H1 (cell line): ENCODE measurements at regions not wholly inside any gene's neighbourhood (a gene's known extent, or its start where the extent isn't known, plus 50 kb on each side); places are given as distances from the start of the nearest gene placed in this dataset.
A peak's percentile ranks its signal among the peaks of the same experiment; 100 is the strongest.

ENCODE experiments used
- CTCF ChIA-PET: fragments of 300-600 bp; sonication (Branson Sonifier 250); formaldehyde crosslinking; loops from one replicate; lab custom pipeline; 2021; ENCODE audit not compliant: partially characterized antibody; lab: Charles Lee
- POLR2A ChIA-PET: fragments of 300-600 bp; sonication (Branson Sonifier 250); formaldehyde crosslinking; loops from one replicate; lab custom pipeline; 2021; ENCODE audit warnings: inconsistent platforms; ENCODE audit not compliant: partially characterized antibody; lab: Charles Lee
- DNase-seq, 2 experiments: peaks; one replicate each; pipeline versions ENCODE4 v3.0.0 to v3.0.0-alpha.2; 2010 to 2022; ENCODE audit warnings: low spot score in 2 of 2, low read depth in 1 of 2, mixed read lengths in 1 of 2
- FAIRE-seq: peaks from 2 replicates; lab custom pipeline; 2011; peaks lifted over from hg19 to GRCh38; lab: Jason Lieb, UNC
- H2AFZ ChIP-seq: 2 replicates; pipeline ENCODE4 v1.8.1; 2012; ENCODE audit warnings: low read length, inconsistent platforms
- H2AK5ac ChIP-seq: 2 replicates; pipeline ENCODE4 v1.6.1; 2013; ENCODE audit warnings: low read depth, low read length
- H2BK120ac ChIP-seq: replicated peaks from 2 replicates; pipeline ENCODE3; 2013; ENCODE audit warnings: low read depth, low read length, inconsistent platforms
- H2BK12ac ChIP-seq: 2 replicates; pipeline ENCODE4 v1.6.1; 2013; ENCODE audit warnings: low read depth, low read length
- H2BK15ac ChIP-seq: 2 replicates; pipeline ENCODE4 v1.6.1; 2013; ENCODE audit warnings: low read length
- H2BK20ac ChIP-seq: 2 replicates; pipeline ENCODE4 v1.6.1; 2013; ENCODE audit warnings: low read length
- H2BK5ac ChIP-seq: 2 replicates; pipeline ENCODE4 v1.6.1; 2013; ENCODE audit warnings: low read depth, low read length
- H3K14ac ChIP-seq: 2 replicates; pipeline ENCODE4 v1.6.1; 2013; ENCODE audit warnings: inconsistent platforms; ENCODE audit not compliant: insufficient read length
- H3K18ac ChIP-seq: 2 replicates; pipeline ENCODE4 v1.6.1; 2013; ENCODE audit warnings: low read length; ENCODE audit errors: extremely low read depth
- H3K23ac ChIP-seq: 2 replicates; pipeline ENCODE4 v1.6.1; 2013; ENCODE audit warnings: inconsistent platforms; ENCODE audit not compliant: insufficient read length
- H3K23me2 ChIP-seq: 2 replicates; pipeline ENCODE4 v1.6.1; 2013; ENCODE audit warnings: low read depth, low read length
- H3K27ac ChIP-seq: 2 replicates; pipeline ENCODE4 v1.6.1; 2011; ENCODE audit warnings: low read depth, low read length, inconsistent platforms
- H3K27me3 ChIP-seq, 4 experiments: replicated peaks in 1 of 4; 1 replicate in 1 of 4; 2 replicates in 3 of 4; pipeline versions ENCODE4 v1.6.1 to v1.8.1; 2011 to 2013; ENCODE audit warnings: low read length in 3 of 4, mild to moderate bottlenecking in 3 of 4, inconsistent platforms in 2 of 4, mixed read lengths in 2 of 4, moderate library complexity in 1 of 4; ENCODE audit not compliant: control insufficient read depth in 3 of 4, insufficient read depth in 3 of 4; ENCODE audit errors: extremely low read depth in 1 of 4
- H3K36me3 ChIP-seq, 4 experiments: 2 replicates each; pipeline versions ENCODE4 v1.6.1 to v1.8.1; 2011 to 2013; ENCODE audit warnings: mild to moderate bottlenecking in 4 of 4, low read length in 3 of 4, moderate library complexity in 2 of 4, control low read depth in 1 of 4, inconsistent platforms in 1 of 4; ENCODE audit not compliant: insufficient read depth in 4 of 4, control insufficient read depth in 2 of 4
- H3K4ac ChIP-seq: replicated peaks from 2 replicates; pipeline ENCODE3; 2013; ENCODE audit warnings: low read length, low read depth, mixed read lengths, inconsistent platforms; ENCODE audit not compliant: insufficient read length
- H3K4me1 ChIP-seq, 4 experiments: replicated peaks in 1 of 4; 1 replicate in 1 of 4; 2 replicates in 3 of 4; pipeline versions ENCODE4 v1.6.1 to v1.8.1; 2011 to 2013; ENCODE audit warnings: low read length in 3 of 4, inconsistent platforms in 2 of 4, mixed read lengths in 1 of 4; ENCODE audit not compliant: insufficient read depth in 4 of 4, control insufficient read depth in 3 of 4
- H3K4me2 ChIP-seq, 2 experiments: 2 replicates each; pipeline versions ENCODE4 v1.6.1 to v1.8.1; 2011 to 2013; ENCODE audit warnings: low read depth in 2 of 2, low read length in 2 of 2, control low read depth in 1 of 2, inconsistent platforms in 1 of 2, mild to moderate bottlenecking in 1 of 2; ENCODE audit not compliant: insufficient read depth in 1 of 2
- H3K4me3 ChIP-seq, 4 experiments: fragments of 200-600, 300-600 bp in 1 of 4; sonication (generic), shearing (Covaris generic), sonication (Bioruptor Twin) in 1 of 4; 2 replicates each; pipeline versions ENCODE4 v1.5.1 to v1.8.1; 2011 to 2016; ENCODE audit warnings: low read length in 4 of 4, low read depth in 3 of 4, control low read depth in 2 of 4, inconsistent platforms in 2 of 4, mild to moderate bottlenecking in 2 of 4, mixed read lengths in 1 of 4, moderate library complexity in 1 of 4; ENCODE audit not compliant: insufficient read depth in 2 of 4; ENCODE audit errors: extremely low read depth in 1 of 4
- H3K56ac ChIP-seq: replicated peaks from 2 replicates; pipeline ENCODE3; 2013; ENCODE audit warnings: low read depth, mild to moderate bottlenecking, mixed read lengths, low read length, inconsistent platforms; ENCODE audit not compliant: insufficient read length
- H3K79me1 ChIP-seq: 2 replicates; pipeline ENCODE4 v1.6.1; 2013; ENCODE audit warnings: low read depth, low read length, control low read depth
- H3K79me2 ChIP-seq, 2 experiments: 2 replicates each; pipeline versions ENCODE4 v1.6.1 to v1.8.1; 2012 to 2013; ENCODE audit warnings: low read length in 2 of 2, mild to moderate bottlenecking in 2 of 2, inconsistent platforms in 1 of 2; ENCODE audit not compliant: insufficient read depth in 2 of 2, control insufficient read depth in 1 of 2
- H3K9ac ChIP-seq, 4 experiments: replicated peaks in 1 of 4; 1 replicate in 1 of 4; 2 replicates in 3 of 4; pipeline versions ENCODE4 v1.6.1 to v1.8.1; 2011 to 2013; ENCODE audit warnings: low read depth in 3 of 4, low read length in 3 of 4, control low read depth in 2 of 4, mild to moderate bottlenecking in 2 of 4, moderate library complexity in 2 of 4, inconsistent platforms in 1 of 4; ENCODE audit errors: extremely low read depth in 1 of 4
- H3K9me3 ChIP-seq, 2 experiments: 2 replicates each; pipeline versions ENCODE4 v1.6.1 to v1.8.1; 2012 to 2013; ENCODE audit warnings: mild to moderate bottlenecking in 2 of 2, moderate library complexity in 2 of 2, control low read depth in 1 of 2, inconsistent platforms in 1 of 2, low read depth in 1 of 2, low read length in 1 of 2, mixed read lengths in 1 of 2; ENCODE audit not compliant: insufficient read depth in 2 of 2
- H4K20me1 ChIP-seq, 2 experiments: replicated peaks in 1 of 2; 2 replicates each; pipeline versions ENCODE3 to v1.8.1; 2011 to 2013; ENCODE audit warnings: inconsistent platforms in 2 of 2, low read length in 2 of 2, mild to moderate bottlenecking in 1 of 2; ENCODE audit not compliant: insufficient read depth in 2 of 2, control insufficient read depth in 1 of 2
- H4K5ac ChIP-seq: 2 replicates; pipeline ENCODE4 v1.6.1; 2013; ENCODE audit warnings: low read length, low read depth, mixed read lengths, inconsistent platforms; ENCODE audit not compliant: insufficient read length
- H4K8ac ChIP-seq: 2 replicates; pipeline ENCODE4 v1.8.0; 2013; ENCODE audit warnings: mild to moderate bottlenecking, moderate library complexity, low read length, inconsistent platforms; ENCODE audit not compliant: insufficient read depth; ENCODE audit errors: extremely low read depth
- H4K91ac ChIP-seq: replicated peaks from 2 replicates; pipeline ENCODE3; 2013; ENCODE audit warnings: low read length, mixed read lengths, inconsistent platforms; ENCODE audit not compliant: insufficient read length
- EZH2 ChIP-seq: fragments of 200-600 bp; sonication (generic); IDR thresholded peaks from 2 replicates; pipeline ENCODE4 v1.7.1; 2012; ENCODE audit warnings: low read depth, mild to moderate bottlenecking, moderate library complexity, low read length, inconsistent platforms; ENCODE audit not compliant: severe bottlenecking
- RAD21 ChIP-seq, 2 experiments: IDR thresholded peaks in 1 of 2; conservative IDR thresholded peaks in 1 of 2; 2 replicates each; pipeline ENCODE4 v1.6.1; 2011; ENCODE audit warnings: low read depth in 2 of 2, low read length in 2 of 2, improper control_type of control experiment in 1 of 2, inconsistent platforms in 1 of 2, mild to moderate bottlenecking in 1 of 2, moderate library complexity in 1 of 2
- WGBS, 2 experiments: shearing (Covaris generic) in 1 of 2; methylation state at CpG; one replicate each; pipeline versions ENCODE4 v1.1.6 to v1.1.7; 2013 to 2015; ENCODE audit warnings: low lambda C conversion rate in 2 of 2, mixed read lengths in 2 of 2, inconsistent platforms in 1 of 2, low coverage in 1 of 2, missing lambda C conversion rate in 1 of 2; ENCODE audit not compliant: insufficient replicate concordance in 2 of 2, insufficient coverage in 1 of 2, insufficient read length in 1 of 2; ENCODE audit errors: extremely low coverage in 1 of 2, missing lambda C conversion rate in 1 of 2; 5-methylcytosine and 5-hydroxymethylcytosine counted together
- TF ChIP-seq, protein P1 (sequence below), 3 experiments: IDR thresholded peaks; 1 replicate in 2 of 3; 2 replicates in 1 of 3; pipeline versions ENCODE4 v1.5.1 to v1.6.1; 2011; ENCODE audit warnings: low read length in 3 of 3, mild to moderate bottlenecking in 3 of 3, inconsistent platforms in 2 of 3, low read depth in 1 of 3, moderate library complexity in 1 of 3; ENCODE audit not compliant: insufficient read depth in 1 of 3; ENCODE audit errors: control extremely low read depth in 1 of 3

DNA sequence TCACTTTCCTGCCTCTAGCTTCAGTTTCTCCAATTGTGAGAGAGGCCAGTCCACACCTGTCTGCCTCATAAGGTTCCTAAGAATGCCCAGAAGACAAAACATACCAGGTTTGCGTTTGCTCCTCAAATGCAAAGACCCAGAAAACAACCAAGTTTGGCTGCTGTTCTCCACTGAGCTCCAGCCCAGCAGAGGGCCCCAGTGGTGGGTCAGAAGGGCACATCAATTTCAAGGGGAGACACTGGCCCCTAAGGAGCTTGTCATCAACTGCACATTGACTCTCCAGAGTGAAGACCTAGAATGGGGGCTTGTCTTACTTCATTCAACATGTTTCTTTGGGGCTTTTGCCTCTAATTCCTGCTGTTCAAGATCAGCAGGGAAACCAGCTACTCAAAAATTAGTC is 127.9 kb upstream of the SLC6A11 start:
- Histone ChIP-seq H3K4me3 (no peak overlapping the region), H3K27ac (no peak overlapping the region), H3K79me1 (no peaks in the 10 kb centered on the region), H3K4me1 (no peaks in the 10 kb centered on the region), H3K56ac (no peak overlapping the region), H3K27me3 (peaks cover 0 to 1% (median 0%) of the 10 kb centered on the region in 4 experiments; a peak in 2 of 7 replicates), H4K8ac (no peak overlapping the region), H3K9ac (no peak overlapping the region), H3K4ac (no peak overlapping the region), H3K14ac (no peak overlapping the region), H3K23me2 (no peaks in the 10 kb centered on the region), H3K79me2 (no peaks in the 10 kb centered on the region), H2BK120ac (no peak overlapping the region), H2AFZ (no peak overlapping the region), H3K23ac (no peak overlapping the region), H2BK20ac (no peak overlapping the region), H3K18ac (no peak overlapping the region), H4K91ac (no peak overlapping the region), H3K36me3 (no peaks in the 10 kb centered on the region), H3K9me3 (no peaks in the 10 kb centered on the region), H2BK12ac (no peak overlapping the region), H2AK5ac (no peak overlapping the region), H3K4me2 (no peak overlapping the region), H4K20me1 (no peaks in the 10 kb centered on the region), H2BK15ac (no peak overlapping the region), H2BK5ac (no peak overlapping the region), H4K5ac (no peak overlapping the region)
- FAIRE-seq (no peak), DNase-seq (no peak)
- TF ChIP-seq, protein P1, sequence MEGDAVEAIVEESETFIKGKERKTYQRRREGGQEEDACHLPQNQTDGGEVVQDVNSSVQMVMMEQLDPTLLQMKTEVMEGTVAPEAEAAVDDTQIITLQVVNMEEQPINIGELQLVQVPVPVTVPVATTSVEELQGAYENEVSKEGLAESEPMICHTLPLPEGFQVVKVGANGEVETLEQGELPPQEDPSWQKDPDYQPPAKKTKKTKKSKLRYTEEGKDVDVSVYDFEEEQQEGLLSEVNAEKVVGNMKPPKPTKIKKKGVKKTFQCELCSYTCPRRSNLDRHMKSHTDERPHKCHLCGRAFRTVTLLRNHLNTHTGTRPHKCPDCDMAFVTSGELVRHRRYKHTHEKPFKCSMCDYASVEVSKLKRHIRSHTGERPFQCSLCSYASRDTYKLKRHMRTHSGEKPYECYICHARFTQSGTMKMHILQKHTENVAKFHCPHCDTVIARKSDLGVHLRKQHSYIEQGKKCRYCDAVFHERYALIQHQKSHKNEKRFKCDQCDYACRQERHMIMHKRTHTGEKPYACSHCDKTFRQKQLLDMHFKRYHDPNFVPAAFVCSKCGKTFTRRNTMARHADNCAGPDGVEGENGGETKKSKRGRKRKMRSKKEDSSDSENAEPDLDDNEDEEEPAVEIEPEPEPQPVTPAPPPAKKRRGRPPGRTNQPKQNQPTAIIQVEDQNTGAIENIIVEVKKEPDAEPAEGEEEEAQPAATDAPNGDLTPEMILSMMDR (IDR thresholded peaks at IDR 0.05; ENCODE audit: control extremely low read depth in 1 of 3, insufficient read depth in 1 of 3, low read depth in 1 of 3, low read length in 3 of 3) = peak; percentile 48 to 83 (median 55)
- peak; percentile 49 to 61 for TF ChIP-seq RAD21 (IDR thresholded peaks at IDR 0.05 in 1 of 2, conservative IDR thresholded peaks at IDR 0.05 in 1 of 2; ENCODE audit: low read depth in 2 of 2, low read length in 2 of 2)
- no peak for TF ChIP-seq EZH2
- WGBS, 2 experiments = 88% methylated on average over 1 of the region's 1 CpG; no CpG with 5 or more reads in 1 of the 2 experiments
- POLR2A ChIA-PET = interaction anchor here (0.6 kb wide), 1 partner anchor 135 kb away, joined by 3 read pairs; no protein-coding TSS in a partner anchor
- CTCF ChIA-PET = interaction anchor here (0.7 to 3.7 kb wide), 14 partner anchors 10 to 161 kb away, joined by 3 to 16 read pairs (median 3); no protein-coding TSS in a partner anchor
